HG03175 (cell line): ENCODE measurements at regions not wholly inside any gene's neighbourhood (a gene's known extent, or its start where the extent isn't known, plus 50 kb on each side); places are given as distances from the start of the nearest gene placed in this dataset.
"Not testable (repeated sequence)": the region's sequence is repeated elsewhere in the genome, so short reads cannot be mapped to it uniquely, and the experiment has no call there.

ENCODE experiments used
- ATAC-seq: cut with Tn5 transposase; IDR thresholded peaks from one replicate; pipeline ENCODE4 v1.9.1; 2021; ENCODE audit warnings: mild to moderate bottlenecking, moderate library complexity; ENCODE audit not compliant: unreplicated experiment

GRCh38 chr2:219829667-219830352 is 202.4 kb downstream of the SLC4A3 start:
- ATAC-seq: no peak

- no peak for ATAC-seq
These were observed 202.9 kb downstream of the SLC4A3 start for GRCh38 chr2:219830353-219830738.

DNA sequence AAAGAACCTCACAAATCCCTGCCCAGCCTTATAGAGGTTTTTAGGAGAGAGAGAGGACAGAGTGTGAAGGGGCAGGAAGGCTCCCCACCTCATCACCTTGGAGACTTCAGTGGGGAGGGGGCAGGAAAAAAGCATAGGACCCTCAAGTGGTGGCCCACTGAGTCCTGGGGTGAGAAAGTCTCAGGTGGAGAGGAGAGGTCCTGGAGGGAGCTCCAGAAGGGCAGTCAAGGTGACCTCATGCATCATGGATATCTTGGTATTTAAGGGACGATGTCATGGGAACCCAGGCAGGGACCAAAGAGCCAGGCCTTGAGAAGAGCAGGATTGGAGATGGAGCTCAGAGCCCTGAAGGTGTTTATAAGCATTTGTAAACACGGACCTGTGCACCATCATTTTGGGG is 204.5 kb downstream of the SLC4A3 start:
- no peak for ATAC-seq

DNA sequence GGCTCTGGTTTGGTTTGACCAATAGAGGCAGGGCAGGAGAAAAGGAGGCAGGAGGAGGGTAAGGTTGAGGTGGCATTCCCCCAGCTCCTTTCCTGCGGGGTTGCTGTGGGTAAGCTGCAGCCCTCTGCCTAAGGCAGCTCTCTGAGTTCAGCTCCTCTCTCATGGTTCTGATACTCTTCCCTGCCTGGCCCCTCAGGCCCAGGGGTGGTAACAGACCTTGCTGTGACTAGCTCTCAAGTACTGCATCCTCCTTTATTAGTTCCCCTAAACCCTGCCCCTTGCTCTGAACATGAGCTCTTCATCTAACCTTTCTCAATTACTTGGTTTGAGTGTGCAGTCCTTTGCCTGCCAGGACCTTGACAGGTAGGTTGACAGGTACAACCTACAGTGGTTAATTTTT is 205.5 kb downstream of the SLC4A3 start:
- ATAC-seq: no peak

GRCh38 chr2:219835493-219835892 is 208.1 kb downstream of the SLC4A3 start:
- no peak for ATAC-seq

DNA sequence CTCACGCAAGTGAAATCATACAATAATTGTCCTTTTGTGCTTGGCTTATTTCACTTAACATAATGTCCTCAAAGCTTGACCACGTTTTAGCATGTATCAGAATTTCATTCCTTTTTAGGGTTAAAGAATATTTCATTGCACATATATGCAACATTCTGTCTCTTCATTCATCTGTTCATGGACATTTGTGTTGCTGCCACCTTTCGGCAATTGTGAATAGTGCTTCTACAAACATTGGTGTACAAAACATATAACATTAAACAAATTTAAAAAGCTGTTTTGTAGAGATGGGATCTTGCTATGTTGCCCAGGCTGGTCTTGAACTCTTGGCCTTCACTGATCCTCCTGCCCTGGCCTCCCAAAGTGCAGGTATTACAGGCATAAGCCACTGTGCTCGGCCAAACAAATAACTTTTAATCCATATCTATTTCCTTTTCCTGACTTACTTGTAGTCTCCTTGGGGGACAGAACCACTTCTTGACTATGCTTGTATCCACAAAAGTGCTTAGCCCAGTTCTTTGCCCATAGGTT is 209.3 kb downstream of the SLC4A3 start:
- ATAC-seq: peak; percentile 50

- ATAC-seq: peak; percentile 94
These were observed 217.1 kb downstream of the SLC4A3 start for GRCh38 chr2:219844401-219845091.

GRCh38 chr2:219848882-219849281 is 221.5 kb downstream of the SLC4A3 start:
- ATAC-seq: no peak

- no peak for ATAC-seq
These were observed 223.7 kb downstream of the SLC4A3 start for GRCh38 chr2:219851169-219851568.

DNA sequence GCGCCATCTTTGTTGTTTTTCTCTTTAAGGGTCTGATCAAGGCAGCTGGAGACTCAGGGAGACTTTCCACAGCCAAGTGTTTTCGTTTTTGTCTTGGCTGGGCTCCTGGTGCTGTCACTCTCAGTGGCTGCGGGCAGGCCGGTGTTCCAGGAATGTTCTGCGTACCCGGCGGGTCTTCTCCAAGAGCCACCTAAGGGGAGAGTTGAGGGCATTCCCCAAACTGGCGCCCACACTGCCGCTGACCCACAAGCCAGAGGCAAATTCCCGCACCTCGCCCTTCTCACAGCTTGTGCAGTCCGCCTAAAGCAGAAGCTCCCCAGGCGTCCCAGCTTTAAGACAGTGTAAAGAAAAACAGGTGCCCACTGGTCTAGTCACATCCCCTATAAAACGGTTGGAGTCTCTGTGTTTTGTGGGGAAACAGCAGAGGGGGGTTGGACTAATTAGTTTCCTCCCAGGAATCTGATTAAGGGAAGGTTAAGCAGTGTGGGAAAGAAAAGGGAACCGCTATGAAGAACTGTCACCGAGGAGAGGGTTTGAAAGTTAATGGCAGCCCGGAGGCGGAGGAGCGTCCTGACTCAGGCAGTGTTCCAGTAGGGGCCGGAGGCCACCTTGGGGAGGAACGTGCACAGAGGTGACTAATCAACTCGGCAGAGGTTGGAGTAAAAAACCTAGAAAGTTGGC is 224.5 kb downstream of the SLC4A3 start:
- ATAC-seq: no peak

GRCh38 chr2:219852626-219853025 is 225.2 kb downstream of the SLC4A3 start:
- ATAC-seq: no peak

- no peak for ATAC-seq
These were observed 229.2 kb downstream of the SLC4A3 start for GRCh38 chr2:219856602-219857001.

- ATAC-seq: no peak
These were observed 230.3 kb downstream of the SLC4A3 start for GRCh38 chr2:219857751-219858150.

DNA sequence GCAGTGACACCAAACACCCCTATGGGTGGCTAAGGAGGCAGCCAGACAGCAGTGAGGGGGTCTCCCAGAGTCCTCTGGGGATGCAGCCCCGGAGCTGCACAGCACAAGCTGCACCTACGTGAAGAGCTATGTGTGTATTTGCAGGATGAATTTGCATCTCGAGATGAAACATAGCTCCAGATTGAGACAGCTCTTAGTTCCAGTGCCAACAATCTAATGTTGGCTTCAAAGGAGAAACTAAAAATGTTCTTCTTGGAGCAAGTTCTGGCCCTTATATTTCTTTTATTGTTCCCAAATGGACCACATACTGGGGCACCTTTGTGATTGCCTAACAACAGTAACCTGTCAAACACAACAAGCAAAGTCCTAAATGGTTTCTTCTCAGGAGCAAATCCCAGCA is 233.9 kb downstream of the SLC4A3 start:
- no peak for ATAC-seq

DNA sequence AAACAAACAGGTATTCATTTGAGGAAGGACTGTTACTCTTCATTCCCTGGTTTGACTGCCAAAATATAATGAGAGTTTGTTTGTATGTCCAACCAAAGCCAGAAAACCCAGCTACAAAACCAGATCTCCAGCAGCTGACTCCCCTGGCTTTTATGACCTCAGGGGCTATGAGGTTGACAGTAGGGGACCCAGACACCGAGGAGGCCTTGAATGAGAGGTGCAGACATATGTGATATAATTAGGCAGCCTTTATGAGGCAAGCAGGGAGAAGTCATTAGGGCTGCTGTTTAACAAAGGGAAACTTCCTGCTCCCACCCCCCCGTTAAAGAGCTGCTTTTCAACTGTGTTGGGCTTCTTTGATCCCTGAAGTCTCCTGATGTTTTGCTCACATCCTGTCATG is 236.7 kb downstream of the SLC4A3 start:
- no peak for ATAC-seq

- ATAC-seq: no peak
These were observed 241.2 kb downstream of the SLC4A3 start for GRCh38 chr2:219868635-219869034.

GRCh38 chr2:219870041-219870440 is 242.6 kb downstream of the SLC4A3 start:
- no peak for ATAC-seq

DNA sequence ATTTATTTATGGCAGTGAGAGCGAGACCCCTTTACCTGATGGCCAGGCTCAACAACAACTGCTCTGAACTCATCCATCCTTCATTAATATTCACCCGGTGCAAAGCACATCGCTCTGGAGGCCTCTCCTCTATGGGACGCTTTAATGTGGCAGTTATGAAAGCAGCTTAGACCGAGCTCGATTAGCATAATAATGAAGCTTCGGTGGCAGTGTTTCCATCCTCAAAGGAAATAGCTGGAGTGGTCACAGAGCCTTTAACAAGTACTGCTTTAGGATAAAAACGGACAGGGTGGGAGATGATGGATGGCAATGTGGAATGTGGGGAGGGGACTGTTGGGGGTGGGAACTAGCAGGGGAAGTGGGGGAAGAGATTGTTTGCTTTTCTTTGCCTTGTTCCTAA is 243.9 kb downstream of the SLC4A3 start:
- no peak for ATAC-seq

- ATAC-seq: no peak
These were observed 247.6 kb downstream of the SLC4A3 start for GRCh38 chr2:219875036-219875435.

DNA sequence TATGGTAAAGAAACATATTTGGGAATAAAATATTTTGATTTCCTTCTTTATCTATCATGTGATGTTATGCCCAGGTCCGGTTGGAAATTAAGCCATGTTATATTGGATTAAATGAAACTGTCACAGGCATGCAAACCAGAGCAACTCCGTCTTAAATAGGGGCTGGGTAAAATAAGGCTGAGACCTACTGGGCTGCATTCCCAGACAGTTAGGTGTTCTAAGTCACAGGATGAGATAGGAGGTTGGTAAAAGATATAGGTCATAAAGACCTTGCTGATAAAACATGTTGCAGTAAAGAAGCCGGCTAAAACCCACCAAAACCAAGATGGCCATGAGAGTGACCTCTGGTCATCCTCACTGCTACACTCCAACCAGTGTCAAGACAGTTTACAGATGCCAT is 248.6 kb downstream of the SLC4A3 start:
- ATAC-seq: not testable (repeated sequence)

DNA sequence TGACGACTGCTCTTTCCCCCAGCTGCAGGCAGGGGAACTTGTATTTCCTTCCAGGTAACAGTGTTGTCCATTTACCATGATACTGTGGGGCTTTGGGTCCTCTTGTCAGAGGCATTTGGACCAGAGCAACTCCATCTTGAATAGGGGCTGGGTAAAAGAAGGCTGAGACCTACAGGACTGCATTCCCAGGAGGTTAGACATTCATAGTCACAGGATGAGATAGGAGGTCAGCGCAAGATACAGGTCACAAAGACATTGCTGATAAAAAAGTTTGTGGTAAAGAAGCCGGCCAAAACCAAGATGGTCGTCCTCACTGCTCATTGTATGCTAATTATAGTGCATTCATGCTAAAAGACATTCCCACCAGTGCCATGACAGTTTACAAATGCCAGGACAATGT is 249.5 kb downstream of the SLC4A3 start:
- no peak for ATAC-seq

- ATAC-seq: no peak
These were observed 250.3 kb downstream of the SLC4A3 start for GRCh38 chr2:219877728-219878127.
